ENCODE measurements at regions not wholly inside any gene's neighbourhood (a gene's known extent, or its start where the extent isn't known, plus 50 kb on each side); places are given as distances from the start of the nearest gene placed in this dataset.

DNA sequence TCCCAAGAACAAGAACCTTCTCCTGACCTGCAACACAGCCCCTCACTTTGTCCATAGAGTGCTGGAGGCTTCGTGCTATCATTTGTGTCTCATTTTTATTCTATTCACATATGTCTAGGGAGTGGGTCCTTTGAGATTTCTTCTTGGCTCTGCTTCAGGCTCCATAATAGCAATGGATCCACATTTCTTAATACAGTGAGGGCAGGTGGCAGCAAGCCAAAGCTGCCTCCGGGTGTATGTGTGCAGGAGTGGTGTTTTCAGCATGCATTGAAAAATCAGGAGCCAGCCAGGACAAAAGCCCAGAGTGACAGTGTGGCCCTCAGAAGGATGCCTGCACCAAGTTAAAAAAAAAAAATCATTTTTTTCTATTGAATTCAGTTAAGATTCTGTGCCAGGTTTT, 115.1 kb upstream of the PELI1 start:
- POLR2A ChIA-PET = no interaction called here
- CTCF ChIA-PET = no interaction called here
- no peaks in the 10 kb centered on the region for H3K36me3 ChIP-seq (ENCODE audit: control insufficient read depth, insufficient read depth, low read length)
- H3K27me3 ChIP-seq (ENCODE audit: control insufficient read depth, insufficient read depth, low read length) = no peaks in the 10 kb centered on the region
- TF ChIP-seq, protein P1, sequence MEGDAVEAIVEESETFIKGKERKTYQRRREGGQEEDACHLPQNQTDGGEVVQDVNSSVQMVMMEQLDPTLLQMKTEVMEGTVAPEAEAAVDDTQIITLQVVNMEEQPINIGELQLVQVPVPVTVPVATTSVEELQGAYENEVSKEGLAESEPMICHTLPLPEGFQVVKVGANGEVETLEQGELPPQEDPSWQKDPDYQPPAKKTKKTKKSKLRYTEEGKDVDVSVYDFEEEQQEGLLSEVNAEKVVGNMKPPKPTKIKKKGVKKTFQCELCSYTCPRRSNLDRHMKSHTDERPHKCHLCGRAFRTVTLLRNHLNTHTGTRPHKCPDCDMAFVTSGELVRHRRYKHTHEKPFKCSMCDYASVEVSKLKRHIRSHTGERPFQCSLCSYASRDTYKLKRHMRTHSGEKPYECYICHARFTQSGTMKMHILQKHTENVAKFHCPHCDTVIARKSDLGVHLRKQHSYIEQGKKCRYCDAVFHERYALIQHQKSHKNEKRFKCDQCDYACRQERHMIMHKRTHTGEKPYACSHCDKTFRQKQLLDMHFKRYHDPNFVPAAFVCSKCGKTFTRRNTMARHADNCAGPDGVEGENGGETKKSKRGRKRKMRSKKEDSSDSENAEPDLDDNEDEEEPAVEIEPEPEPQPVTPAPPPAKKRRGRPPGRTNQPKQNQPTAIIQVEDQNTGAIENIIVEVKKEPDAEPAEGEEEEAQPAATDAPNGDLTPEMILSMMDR (IDR thresholded peaks at IDR 0.05; ENCODE audit: insufficient read depth, low read depth, low read length) = no peak
- H3K4me3 ChIP-seq (ENCODE audit: low read depth, low read length) = no peak overlapping the region
- DNase-seq (ENCODE audit: low read depth) = no peak

DNA sequence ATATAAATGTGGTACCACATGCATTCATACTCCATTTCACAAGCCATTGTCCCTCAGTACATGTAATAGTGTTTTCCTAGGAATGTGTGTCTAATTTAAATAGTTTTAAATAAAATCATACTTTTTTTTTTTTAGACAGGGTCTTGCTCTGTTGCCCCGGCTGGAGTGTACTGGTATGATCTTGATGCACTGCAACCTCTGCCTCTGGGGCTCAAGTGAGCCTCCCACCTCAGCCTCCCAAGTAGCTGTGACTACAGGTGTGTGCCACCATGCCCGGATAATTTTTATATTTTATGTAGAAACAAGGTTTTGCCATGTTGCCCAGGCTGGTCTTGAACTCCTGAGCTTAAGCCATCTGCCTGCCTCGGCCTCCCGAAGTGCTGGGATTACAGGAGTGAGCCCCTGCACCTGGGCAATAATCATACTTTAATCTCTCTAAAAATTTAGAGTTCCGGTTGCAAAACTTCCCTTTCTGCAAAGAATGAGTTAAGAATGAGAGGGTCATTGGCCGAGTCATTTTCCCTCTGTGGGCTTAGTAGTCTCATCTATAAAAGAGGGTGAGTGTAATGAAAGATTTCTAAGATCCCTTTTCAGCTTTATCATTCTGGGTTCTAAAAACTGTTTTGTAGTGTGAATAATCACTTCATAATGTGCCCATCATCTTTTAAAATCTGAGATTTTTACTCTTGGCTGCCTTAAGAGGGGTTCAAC, 116.0 kb upstream of the PELI1 start:
- ChIA-PET POLR2A (no interaction called here), CTCF (no interaction called here)
- H3K27me3 ChIP-seq (ENCODE audit: control insufficient read depth, insufficient read depth, low read length) = no peaks in the 10 kb centered on the region
- no peak overlapping the region for H3K4me3 ChIP-seq (ENCODE audit: low read depth, low read length)
- no peaks in the 10 kb centered on the region for H3K36me3 ChIP-seq (ENCODE audit: control insufficient read depth, insufficient read depth, low read length)
- no peak for DNase-seq (ENCODE audit: low read depth)
- TF ChIP-seq, protein P1 (IDR thresholded peaks at IDR 0.05; ENCODE audit: insufficient read depth, low read depth, low read length) = no peak

GRCh38 chr2:64260817-64261216, 116.6 kb upstream of the PELI1 start:
- Histone ChIP-seq H3K27me3 (ENCODE audit: control insufficient read depth, insufficient read depth, low read length) (no peaks in the 10 kb centered on the region), H3K4me3 (ENCODE audit: low read depth, low read length) (no peak overlapping the region), H3K36me3 (ENCODE audit: control insufficient read depth, insufficient read depth, low read length) (no peaks in the 10 kb centered on the region)
- TF ChIP-seq, protein P1 (IDR thresholded peaks at IDR 0.05; ENCODE audit: insufficient read depth, low read depth, low read length) = no peak
- ChIA-PET CTCF (no interaction called here), POLR2A (no interaction called here)
- DNase-seq (ENCODE audit: low read depth) = no peak

DNA sequence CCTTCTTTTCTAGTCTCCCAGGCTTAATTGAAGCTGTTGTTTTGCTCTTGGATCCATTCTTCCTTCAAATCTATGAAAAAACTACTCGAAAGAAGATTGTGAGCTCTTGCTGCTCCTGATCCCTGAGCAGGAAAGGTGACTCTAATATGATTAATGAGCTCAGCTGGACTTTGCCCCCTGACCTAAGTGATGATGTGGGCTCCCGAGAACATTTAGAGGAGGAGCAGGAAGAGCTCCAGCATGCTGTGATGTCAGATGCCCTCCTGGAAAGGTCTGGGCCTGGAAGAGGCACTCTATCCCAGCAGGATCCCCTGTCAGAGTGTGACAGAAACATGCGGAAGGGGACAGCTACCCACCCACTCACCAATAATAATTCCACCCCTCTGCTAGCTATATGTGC, 117.9 kb upstream of the PELI1 start:
- CTCF ChIA-PET = no interaction called here
- POLR2A ChIA-PET = interaction anchor here (1.1 kb wide), 1 partner anchor 33 kb away, joined by 8 read pairs; no protein-coding TSS in a partner anchor

DNA sequence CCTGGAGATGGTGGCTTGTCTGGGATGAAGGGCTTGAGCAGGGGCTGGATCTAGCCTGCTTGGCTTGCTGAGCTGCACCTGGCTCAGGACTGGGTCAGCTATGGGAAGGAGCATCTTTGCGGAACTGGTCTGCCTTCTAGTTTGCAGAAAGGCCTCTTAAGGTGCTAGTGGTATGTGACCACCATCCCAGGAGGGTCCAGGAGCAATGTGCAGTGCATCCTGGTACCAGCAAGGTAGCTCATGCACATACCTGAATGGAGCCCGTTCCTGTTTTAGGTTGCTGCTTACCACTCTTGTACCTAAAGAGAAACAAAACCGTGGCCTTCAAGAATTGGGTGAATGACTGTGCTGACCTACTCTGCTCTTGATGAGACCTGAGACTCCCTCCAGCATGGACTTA, 118.6 kb upstream of the PELI1 start:
- no peaks in the 10 kb centered on the region for H3K36me3 ChIP-seq (ENCODE audit: control insufficient read depth, insufficient read depth, low read length)
- no peak overlapping the region for H3K4me3 ChIP-seq (ENCODE audit: low read depth, low read length)
- TF ChIP-seq, protein P1 (IDR thresholded peaks at IDR 0.05; ENCODE audit: insufficient read depth, low read depth, low read length) = no peak
- ChIA-PET CTCF (interaction anchor here (0.6 to 1.0 kb wide), 2 partner anchors 68 to 287 kb away, joined by 3 read pairs; no protein-coding TSS in a partner anchor), POLR2A (interaction anchor here (0.6 kb wide), 1 partner anchor 33 kb away, joined by 3 read pairs; no protein-coding TSS in a partner anchor)
- no peak for DNase-seq (ENCODE audit: low read depth)
- no peaks in the 10 kb centered on the region for H3K27me3 ChIP-seq (ENCODE audit: control insufficient read depth, insufficient read depth, low read length)

More for the DNA sequence above, 117.9 kb upstream of the PELI1 start:
- no peaks in the 10 kb centered on the region for H3K27me3 ChIP-seq (ENCODE audit: control insufficient read depth, insufficient read depth, low read length)
- no peak for DNase-seq (ENCODE audit: low read depth)
- TF ChIP-seq, protein P1 (IDR thresholded peaks at IDR 0.05; ENCODE audit: insufficient read depth, low read depth, low read length) = no peak
- no peak overlapping the region for H3K4me3 ChIP-seq (ENCODE audit: low read depth, low read length)
- H3K36me3 ChIP-seq (ENCODE audit: control insufficient read depth, insufficient read depth, low read length) = no peaks in the 10 kb centered on the region
